ENCODE measurements at regions not wholly inside any gene's neighbourhood (a gene's known extent, or its start where the extent isn't known, plus 50 kb on each side); places are given as distances from the start of the nearest gene placed in this dataset.
"Not testable (repeated sequence)": the region's sequence is repeated elsewhere in the genome, so short reads cannot be mapped to it uniquely, and the experiment has no call there.

DNA sequence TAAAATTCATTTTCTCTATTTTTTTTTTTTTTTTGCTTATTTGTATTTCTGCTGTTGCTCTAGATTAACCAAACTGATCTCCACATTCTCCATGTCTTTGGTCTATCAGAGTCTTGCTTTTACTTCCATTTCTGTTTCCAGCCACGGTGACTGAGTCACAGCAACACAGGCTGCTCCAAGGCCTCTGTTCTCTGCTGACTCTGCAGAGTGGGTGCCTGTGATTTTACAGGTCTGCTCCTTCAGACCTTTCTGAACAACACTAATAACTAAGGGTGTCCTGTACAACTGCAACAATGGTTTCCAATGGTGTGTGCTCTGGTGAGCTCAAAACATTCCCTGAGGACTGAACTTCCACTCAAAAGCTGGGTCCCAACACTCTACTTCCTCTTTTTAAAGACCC is 102.3 kb upstream of the BMP2 start:
- peaks cover 4% of the 10 kb centered on the region for H3K9me3 Mint-ChIP-seq
- no peak for DNase-seq (ENCODE audit: extremely low spot score, unreplicated experiment)
- no peak overlapping the region for H3K27ac Mint-ChIP-seq
- peaks cover 2% of the 10 kb centered on the region for H3K27me3 Mint-ChIP-seq
- TF ChIP-seq CTCF (conservative IDR thresholded peaks at IDR 0.05): no peak
- no peaks in the 10 kb centered on the region for H3K36me3 Mint-ChIP-seq
- peaks cover 30% of the 10 kb centered on the region for H3K4me1 Mint-ChIP-seq (ENCODE audit: unreplicated experiment)
- no peak overlapping the region for H3K4me3 Mint-ChIP-seq

DNA sequence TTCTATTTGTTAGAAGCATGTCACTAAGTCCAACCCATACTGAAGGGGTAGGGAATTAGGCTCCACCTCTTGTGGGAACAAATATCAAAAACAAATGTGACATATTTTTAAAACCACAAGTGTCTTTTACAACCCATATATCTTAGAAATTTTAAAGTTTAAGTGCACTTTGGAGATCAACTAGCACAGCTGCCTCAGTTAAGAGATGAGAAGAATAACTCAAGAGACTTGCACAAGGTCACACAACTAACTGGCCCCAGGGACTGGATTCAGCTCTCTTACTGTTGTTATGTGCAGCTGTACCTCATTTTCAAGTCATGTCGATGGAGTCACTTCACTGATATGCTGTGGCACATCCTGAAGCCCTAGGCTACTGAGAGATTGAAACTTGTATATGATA is 102.9 kb upstream of the BMP2 start:
- Mint-ChIP-seq H3K27ac (no peak overlapping the region), H3K27me3 (no peaks in the 10 kb centered on the region), H3K36me3 (no peaks in the 10 kb centered on the region), H3K9me3 (peaks cover 4% of the 10 kb centered on the region), H3K4me1 (ENCODE audit: unreplicated experiment) (peaks cover 34% of the 10 kb centered on the region), H3K4me3 (no peak overlapping the region)
- no peak for DNase-seq (ENCODE audit: extremely low spot score, unreplicated experiment)
- no peak for TF ChIP-seq CTCF (conservative IDR thresholded peaks at IDR 0.05)

GRCh38 chr20:6663751-6664388 is 103.6 kb upstream of the BMP2 start:
- Mint-ChIP-seq H3K36me3 (no peaks in the 10 kb centered on the region), H3K27me3 (no peaks in the 10 kb centered on the region), H3K4me1 (ENCODE audit: unreplicated experiment) (peaks cover 34% of the 10 kb centered on the region), H3K9me3 (peaks cover 4% of the 10 kb centered on the region), H3K27ac (no peak overlapping the region), H3K4me3 (no peak overlapping the region)
- TF ChIP-seq CTCF (conservative IDR thresholded peaks at IDR 0.05): no peak
- no peak for DNase-seq (ENCODE audit: extremely low spot score, unreplicated experiment)

- Mint-ChIP-seq H3K4me3 (no peak overlapping the region), H3K9me3 (peaks cover 4% of the 10 kb centered on the region), H3K4me1 (ENCODE audit: unreplicated experiment) (peaks cover 34% of the 10 kb centered on the region), H3K36me3 (no peaks in the 10 kb centered on the region), H3K27ac (no peak overlapping the region), H3K27me3 (no peaks in the 10 kb centered on the region)
- no peak for TF ChIP-seq CTCF (conservative IDR thresholded peaks at IDR 0.05)
- DNase-seq (ENCODE audit: extremely low spot score, unreplicated experiment): no peak
Observed at GRCh38 chr20:6663104-6663503, 104.4 kb upstream of the BMP2 start.

GRCh38 chr20:6662309-6662708 is 105.2 kb upstream of the BMP2 start:
- Mint-ChIP-seq H3K4me3 (no peak overlapping the region), H3K4me1 (ENCODE audit: unreplicated experiment) (peaks cover 34% of the 10 kb centered on the region), H3K27me3 (no peaks in the 10 kb centered on the region), H3K9me3 (peaks cover 4% of the 10 kb centered on the region), H3K36me3 (no peaks in the 10 kb centered on the region), H3K27ac (no peak overlapping the region)
- no peak for DNase-seq (ENCODE audit: extremely low spot score, unreplicated experiment)
- no peak for TF ChIP-seq CTCF (conservative IDR thresholded peaks at IDR 0.05)

DNA sequence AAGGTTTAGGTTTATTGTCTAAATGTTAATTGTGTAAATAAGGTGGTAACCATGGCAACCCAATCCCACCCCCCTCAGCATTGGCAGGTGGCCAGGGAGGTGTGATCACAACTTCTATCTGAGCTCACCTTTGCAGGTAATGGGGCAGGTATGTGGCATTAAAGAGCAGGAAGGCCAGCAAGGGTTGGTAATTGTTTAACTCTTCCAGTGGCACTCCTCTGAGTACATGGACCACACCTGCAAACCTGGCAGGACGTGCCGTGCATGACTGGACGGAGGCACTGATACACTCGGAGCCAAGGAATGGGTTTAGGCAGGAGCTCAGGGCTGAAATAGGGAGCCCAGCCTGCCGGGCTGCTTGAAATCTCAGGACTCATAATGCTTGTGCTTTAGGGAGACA is 107.0 kb upstream of the BMP2 start:
- TF ChIP-seq CTCF (conservative IDR thresholded peaks at IDR 0.05): no peak
- no peak for DNase-seq (ENCODE audit: extremely low spot score, unreplicated experiment)
- Mint-ChIP-seq H3K4me1 (ENCODE audit: unreplicated experiment) (peaks cover 25% of the 10 kb centered on the region), H3K27me3 (no peaks in the 10 kb centered on the region), H3K36me3 (no peaks in the 10 kb centered on the region), H3K9me3 (no peaks in the 10 kb centered on the region), H3K4me3 (no peak overlapping the region), H3K27ac (no peak overlapping the region)

DNA sequence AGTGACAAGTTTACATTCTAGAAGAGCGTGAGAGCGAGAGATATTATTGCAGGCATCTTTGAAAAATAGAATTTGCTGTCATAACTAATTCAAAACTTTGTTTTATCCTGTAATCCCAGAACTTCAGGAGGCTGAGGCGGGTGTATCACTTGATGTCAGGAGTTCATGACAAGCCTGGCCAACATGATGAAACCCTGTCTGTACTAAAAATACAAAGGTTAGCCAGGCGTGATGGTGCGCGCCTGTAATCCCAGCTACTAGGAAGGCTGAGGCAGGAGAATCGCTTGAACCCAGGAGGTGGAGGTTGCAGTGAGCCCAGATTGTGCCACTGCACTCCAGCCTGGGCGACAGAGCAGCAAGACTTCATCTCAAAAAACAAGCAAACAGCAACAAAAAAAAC is 108.6 kb upstream of the BMP2 start:
- not testable (repeated sequence) for H3K27me3 Mint-ChIP-seq; H3K9me3 Mint-ChIP-seq; H3K36me3 Mint-ChIP-seq; H3K27ac Mint-ChIP-seq; DNase-seq (ENCODE audit: extremely low spot score, unreplicated experiment); H3K4me3 Mint-ChIP-seq
- H3K4me1 Mint-ChIP-seq (ENCODE audit: unreplicated experiment): peaks cover 25% of the 10 kb centered on the region
